NCI-H1105 (cell line): ENCODE measurements at regions not wholly inside any gene's neighbourhood (a gene's known extent, or its start where the extent isn't known, plus 50 kb on each side); places are given as distances from the start of the nearest gene placed in this dataset.
"Not testable (repeated sequence)": the region's sequence is repeated elsewhere in the genome, so short reads cannot be mapped to it uniquely, and the experiment has no call there.

Source experiments
- DNase-seq: peaks from one replicate; lab custom pipeline; 2025; lab: John Stamatoyannopoulos, UW

- no peak for DNase-seq
Observed at GRCh38 chr2:31736695-31737454, 156.1 kb upstream of the SRD5A2 start.

GRCh38 chr2:31735716-31736115 is 155.0 kb upstream of the SRD5A2 start:
- DNase-seq: no peak

GRCh38 chr2:31729442-31730092 is 148.8 kb upstream of the SRD5A2 start:
- peak; percentile 20 for DNase-seq

DNA sequence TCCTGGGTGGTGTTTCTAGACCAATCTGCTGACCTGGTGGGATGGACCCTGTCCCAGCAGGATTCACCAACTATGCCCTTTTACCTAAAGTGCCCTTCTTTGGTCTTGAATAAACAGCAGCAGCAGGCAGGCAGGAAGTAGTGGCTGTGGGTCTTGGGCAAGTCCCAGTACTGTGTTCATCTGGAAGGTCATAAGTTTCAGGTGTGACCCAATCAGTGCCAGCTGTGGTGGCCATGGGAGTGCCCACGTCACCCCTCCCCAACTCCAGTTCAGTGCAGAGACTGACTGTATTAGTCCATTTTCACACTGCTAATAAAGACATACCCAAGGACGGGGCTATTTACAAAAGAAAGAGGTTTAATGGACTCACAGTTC is 148.3 kb upstream of the SRD5A2 start:
- no peak for DNase-seq

GRCh38 chr2:31728406-31729064 is 147.8 kb upstream of the SRD5A2 start:
- no peak for DNase-seq

- no peak for DNase-seq
Observed at GRCh38 chr2:31726457-31726856, 145.7 kb upstream of the SRD5A2 start.

DNA sequence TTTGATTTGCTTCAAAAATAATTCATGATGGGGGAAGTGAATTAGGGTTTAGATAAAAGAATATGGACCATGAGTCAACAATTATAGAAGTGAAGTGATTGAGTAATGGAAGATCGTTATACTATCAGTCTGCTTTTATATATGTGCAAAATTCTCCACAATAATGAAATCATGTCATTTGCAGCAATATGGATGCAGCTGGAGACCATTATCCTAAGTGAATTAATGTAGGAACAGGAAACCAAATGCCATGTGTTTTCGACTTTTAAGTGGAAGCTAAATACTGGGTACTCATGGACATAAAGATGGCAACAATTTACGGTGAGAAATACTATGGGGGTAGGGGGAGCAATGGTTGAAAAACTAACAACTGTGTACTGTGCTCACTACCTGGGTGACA is 144.7 kb upstream of the SRD5A2 start:
- no peak for DNase-seq

- DNase-seq: no peak
Observed at GRCh38 chr2:31711737-31712136, 131.0 kb upstream of the SRD5A2 start.

- DNase-seq: no peak
Observed at GRCh38 chr2:31710121-31710520, 129.4 kb upstream of the SRD5A2 start.

GRCh38 chr2:31707992-31708391 is 127.3 kb upstream of the SRD5A2 start:
- DNase-seq: no peak

DNA sequence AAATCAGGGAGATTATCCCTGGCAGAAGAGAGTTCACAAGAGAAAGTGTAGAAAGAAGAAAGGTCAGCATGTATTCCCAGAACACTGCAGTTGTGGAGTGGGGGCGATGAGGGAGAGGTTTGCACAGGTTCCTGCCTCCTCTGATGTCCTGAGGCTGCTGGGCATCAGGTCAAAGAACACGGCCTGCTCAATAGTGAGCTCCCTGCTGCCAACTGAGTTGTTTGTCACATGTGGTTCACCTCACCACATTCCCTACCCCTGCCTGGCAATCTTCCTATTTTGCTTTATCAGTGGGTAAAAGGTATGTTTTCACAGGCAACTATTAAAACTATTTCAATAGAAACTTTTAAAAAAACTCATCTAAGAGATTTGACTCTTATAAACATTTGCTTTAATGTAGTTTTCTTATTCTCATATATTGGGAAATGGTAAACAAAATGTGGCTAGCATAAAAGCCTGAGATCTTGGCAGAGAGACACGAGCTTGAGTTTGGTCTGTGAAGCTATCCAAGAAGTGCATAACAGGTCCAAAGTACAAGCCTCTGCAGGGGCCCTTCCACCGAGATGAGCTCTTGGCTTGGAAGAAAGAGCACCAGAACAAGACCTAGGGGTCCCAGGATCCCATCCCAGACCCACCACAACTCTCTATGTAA is 123.9 kb upstream of the SRD5A2 start:
- no peak for DNase-seq

DNA sequence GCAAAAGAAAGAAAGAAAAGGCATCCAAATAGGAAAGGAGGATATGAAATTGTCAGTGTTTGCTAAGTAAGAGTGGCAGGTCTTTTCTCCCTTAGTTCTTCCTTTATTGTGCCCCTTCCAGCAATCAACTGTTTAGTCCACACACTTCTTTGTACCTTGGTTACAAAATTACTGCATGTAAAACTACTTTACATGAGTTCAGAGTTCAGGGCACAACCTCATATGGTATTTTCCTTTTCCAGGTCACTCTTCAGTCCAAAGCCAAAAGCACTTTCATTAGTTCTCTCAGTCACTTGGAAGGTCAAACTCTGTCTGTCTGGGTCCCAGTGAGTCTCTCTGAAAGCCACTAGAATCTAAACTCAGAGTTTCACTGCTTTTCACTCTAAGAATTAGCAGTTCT is 122.5 kb upstream of the SRD5A2 start:
- DNase-seq: no peak

DNA sequence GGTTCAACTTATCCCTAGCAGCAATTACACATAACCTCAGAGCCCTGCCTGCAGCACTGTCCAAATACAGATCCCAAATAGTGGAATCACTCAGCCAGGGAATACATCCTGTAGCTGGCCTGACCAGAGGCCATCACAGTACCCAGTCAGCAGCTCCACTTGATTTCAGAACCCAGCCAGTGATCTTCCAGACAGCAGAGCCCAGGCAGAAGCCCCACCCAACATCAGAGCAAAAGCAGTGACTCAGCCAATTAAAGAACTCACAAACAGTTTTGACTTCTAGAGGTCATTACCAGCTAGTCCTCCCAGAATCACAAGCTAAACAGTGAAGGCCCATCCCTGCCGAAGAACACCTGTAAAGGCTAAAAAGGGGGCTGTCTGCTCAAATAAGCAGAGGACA is 118.0 kb upstream of the SRD5A2 start:
- no peak for DNase-seq

DNA sequence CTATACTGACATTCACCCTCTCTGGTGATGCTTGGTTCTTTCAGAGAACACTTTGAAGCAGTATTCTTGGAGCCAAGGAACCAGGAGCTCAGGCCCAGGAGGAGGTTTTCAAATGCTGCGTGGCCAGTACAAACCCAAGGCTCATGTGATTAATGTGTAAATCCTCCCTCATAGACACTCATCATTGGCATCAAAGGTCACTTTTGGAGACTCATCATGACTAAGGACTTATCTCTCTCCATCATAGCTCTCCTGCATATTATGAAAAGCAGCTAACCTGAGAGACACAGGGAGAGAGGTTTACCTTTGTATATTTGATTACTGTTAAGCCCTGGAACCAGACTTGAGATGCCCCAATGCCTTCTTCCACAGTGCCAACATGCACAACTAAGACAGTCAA is 115.3 kb upstream of the SRD5A2 start:
- no peak for DNase-seq

- no peak for DNase-seq
Observed at GRCh38 chr2:31694444-31694843, 113.7 kb upstream of the SRD5A2 start.

DNA sequence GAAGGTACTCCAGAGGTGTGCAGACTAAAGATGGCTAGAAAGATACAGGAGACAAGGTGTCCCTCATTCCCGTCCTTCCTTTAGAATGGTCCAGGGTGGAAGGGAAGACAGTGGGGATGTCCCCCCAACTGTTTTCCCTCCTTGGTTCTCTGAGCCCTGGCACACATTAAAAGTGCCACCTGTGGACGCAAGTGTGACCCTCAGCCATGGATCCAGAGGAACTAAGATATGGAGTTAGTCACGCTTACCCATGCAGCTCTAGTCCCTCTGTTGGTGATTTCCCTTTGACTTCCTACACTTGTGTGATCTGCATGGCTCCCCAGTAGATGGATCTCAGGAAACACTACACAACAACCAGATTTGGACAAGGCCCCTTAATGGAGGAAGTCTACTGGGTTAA is 113.1 kb upstream of the SRD5A2 start:
- DNase-seq: no peak

DNA sequence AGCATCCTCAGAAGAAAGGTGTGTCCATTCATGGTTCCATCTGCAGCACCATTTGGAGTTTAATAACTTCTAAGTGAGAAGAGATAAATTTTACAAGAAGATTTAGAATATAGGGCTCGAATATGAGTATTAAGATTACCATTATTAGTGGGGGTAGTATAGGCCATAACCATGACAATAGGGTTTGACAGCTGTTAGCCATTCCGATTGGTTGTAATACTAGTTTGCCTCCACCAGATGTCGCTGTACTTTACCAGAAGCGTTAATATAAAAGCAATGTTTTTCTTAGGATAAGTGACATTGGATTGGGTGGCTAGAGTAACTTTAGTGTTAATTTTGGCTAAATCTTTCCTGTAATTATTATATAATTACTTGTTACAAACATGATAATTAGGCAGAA is 107.5 kb upstream of the SRD5A2 start:
- DNase-seq: no peak

- DNase-seq: not testable (repeated sequence)
Observed at GRCh38 chr2:31683506-31683905, 102.8 kb upstream of the SRD5A2 start.

DNA sequence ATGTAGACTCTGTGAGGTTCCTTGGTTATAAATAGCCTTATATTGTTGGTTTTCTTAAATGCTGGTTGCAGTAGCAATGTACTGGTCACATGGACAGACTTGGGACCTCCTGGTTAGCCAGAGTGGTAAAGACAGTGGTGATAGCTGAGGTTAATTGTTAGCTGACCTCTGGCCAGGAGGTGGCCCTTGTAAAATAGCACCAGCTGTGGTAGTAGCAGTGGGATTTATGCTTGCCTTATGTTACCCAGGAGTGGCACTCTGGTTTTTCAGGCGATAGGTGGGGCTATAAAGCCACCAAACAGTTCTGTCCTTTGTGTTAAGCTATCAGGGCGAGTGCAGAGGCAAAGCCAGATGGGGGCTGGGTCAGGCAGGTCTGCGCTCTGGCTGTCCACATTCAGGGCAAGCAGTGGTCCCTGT is 94.8 kb upstream of the SRD5A2 start:
- no peak for DNase-seq

- DNase-seq: no peak
Observed at GRCh38 chr2:31674446-31674845, 93.7 kb upstream of the SRD5A2 start.

- DNase-seq: no peak
Observed at GRCh38 chr2:31666878-31667277, 86.1 kb upstream of the SRD5A2 start.

- no peak for DNase-seq
Observed at GRCh38 chr2:31664949-31665724, 84.4 kb upstream of the SRD5A2 start.
